ENCODE measurements at regions not wholly inside any gene's neighbourhood (a gene's known extent, or its start where the extent isn't known, plus 50 kb on each side); places are given as distances from the start of the nearest gene placed in this dataset.

DNA sequence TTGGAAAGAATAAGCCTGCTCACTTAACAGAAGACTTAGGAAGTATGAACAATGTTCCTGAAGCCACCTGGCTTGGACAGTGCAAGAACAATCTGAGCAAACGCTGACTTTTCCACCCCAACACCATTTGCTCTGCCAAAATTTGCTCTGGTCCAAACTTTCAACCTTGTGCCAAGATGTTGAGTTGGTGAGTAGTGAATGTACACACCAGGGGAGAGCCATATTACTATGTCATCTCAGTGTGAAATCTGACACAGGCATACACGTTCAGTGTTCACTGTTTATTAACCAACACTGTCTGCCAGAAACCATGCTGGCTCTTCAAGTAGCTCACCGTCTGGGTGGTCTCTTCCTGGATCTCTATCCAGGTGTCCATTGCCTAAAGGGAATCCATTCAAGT lies 152.9 kb upstream of the LPP start:
- in situ Hi-C loops (cut with HindIII; ENCODE audit: low sequenced_read_pairs): no loop called here
- DNase-seq (ENCODE audit: low read depth): peak; percentile 55
- H3K4me3 ChIP-seq (ENCODE audit: low read depth, low read length): no peak overlapping the region
- TF ChIP-seq CTCF (IDR thresholded peaks at IDR 0.05; ENCODE audit: low read depth, low read length, missing control alignments): no peak

DNA sequence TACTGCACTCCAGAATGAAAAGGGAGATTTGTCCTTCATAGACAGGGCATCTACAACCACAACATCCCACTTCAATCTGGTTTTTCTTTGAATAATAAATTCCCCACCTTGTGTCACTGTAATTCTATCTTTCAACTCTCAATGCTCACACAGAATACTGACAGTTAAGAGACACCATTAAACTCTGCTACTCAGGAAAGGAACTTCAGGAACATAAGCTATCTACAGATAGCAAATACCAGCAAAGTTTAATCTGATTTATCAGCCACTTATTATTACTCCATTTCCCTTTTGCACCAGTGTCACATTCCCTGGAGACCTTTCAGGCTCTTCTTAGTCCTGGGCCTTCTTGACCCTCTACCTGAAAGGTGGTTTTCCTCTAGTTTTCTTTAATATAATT lies 152.0 kb upstream of the LPP start:
- no peak for TF ChIP-seq CTCF (IDR thresholded peaks at IDR 0.05; ENCODE audit: low read depth, low read length, missing control alignments)
- DNase-seq (ENCODE audit: low read depth): no peak
- in situ Hi-C loops (cut with HindIII; ENCODE audit: low sequenced_read_pairs): no loop called here
- no peak overlapping the region for H3K4me3 ChIP-seq (ENCODE audit: low read depth, low read length)

- no peak for DNase-seq (ENCODE audit: low read depth)
- no peak for TF ChIP-seq CTCF (IDR thresholded peaks at IDR 0.05; ENCODE audit: low read depth, low read length, missing control alignments)
- in situ Hi-C loops (cut with HindIII; ENCODE audit: low sequenced_read_pairs): no loop called here
- H3K4me3 ChIP-seq (ENCODE audit: low read depth, low read length): no peak overlapping the region
Observed at GRCh38 chr3:188002626-188003138, 151.3 kb upstream of the LPP start.

- no peak for TF ChIP-seq CTCF (IDR thresholded peaks at IDR 0.05; ENCODE audit: low read depth, low read length, missing control alignments)
- H3K4me3 ChIP-seq (ENCODE audit: low read depth, low read length): no peak overlapping the region
- DNase-seq (ENCODE audit: low read depth): no peak
- in situ Hi-C loops (cut with HindIII; ENCODE audit: low sequenced_read_pairs): no loop called here
Observed at GRCh38 chr3:188003188-188004171, 150.5 kb upstream of the LPP start.

DNA sequence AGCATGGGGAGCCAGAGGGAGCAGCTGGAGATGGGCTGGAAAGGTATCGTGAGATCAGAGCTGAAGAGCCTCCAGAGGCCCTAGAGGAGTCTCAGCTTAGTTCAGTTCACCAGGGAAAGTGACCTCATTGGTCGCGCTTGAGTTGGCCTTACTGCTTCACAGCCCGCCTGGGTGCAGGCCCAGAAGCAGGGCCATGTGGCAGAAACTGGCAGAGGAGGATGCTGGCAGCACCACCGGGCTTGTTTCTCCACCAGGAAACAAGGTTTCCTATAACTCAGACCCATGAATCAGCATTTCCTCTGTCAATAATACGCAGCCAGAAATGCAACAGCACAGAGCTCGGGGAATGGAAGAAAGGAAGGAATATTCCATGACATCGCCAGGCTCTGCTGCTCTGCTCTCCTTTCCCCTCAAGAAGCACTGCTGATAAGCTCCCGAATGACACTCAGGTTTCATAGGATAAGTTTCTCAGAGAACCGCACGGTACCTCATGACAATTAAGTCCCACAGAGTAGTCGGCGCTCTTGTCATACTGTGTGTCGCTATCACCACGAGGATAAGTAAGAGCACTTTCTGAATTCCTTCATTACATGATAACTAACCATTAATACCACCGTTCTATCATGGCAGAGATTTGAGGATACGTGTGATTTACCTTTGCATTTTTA lies 147.1 kb upstream of the LPP start:
- DNase-seq (ENCODE audit: low read depth): no peak
- no peak overlapping the region for H3K4me3 ChIP-seq (ENCODE audit: low read depth, low read length)
- in situ Hi-C loops (cut with HindIII; ENCODE audit: low sequenced_read_pairs): no loop called here
- no peak for TF ChIP-seq CTCF (IDR thresholded peaks at IDR 0.05; ENCODE audit: low read depth, low read length, missing control alignments)

- no peak for DNase-seq (ENCODE audit: low read depth)
- no peak for TF ChIP-seq CTCF (IDR thresholded peaks at IDR 0.05; ENCODE audit: low read depth, low read length, missing control alignments)
- in situ Hi-C loops (cut with HindIII; ENCODE audit: low sequenced_read_pairs): no loop called here
- H3K4me3 ChIP-seq (ENCODE audit: low read depth, low read length): no peak overlapping the region
Observed at GRCh38 chr3:188007897-188008296, 146.1 kb upstream of the LPP start.

Measured in astrocyte of the cerebellum (primary cell).